Activated CD4-positive, alpha-beta T cell treated with anti-CD3 and anti-CD28 coated beads, Interleukin-2, amount 50 U/mL, for 16 hours (primary cell): ENCODE measurements at regions not wholly inside any gene's neighbourhood (a gene's known extent, or its start where the extent isn't known, plus 50 kb on each side); places are given as distances from the start of the nearest gene placed in this dataset.

ENCODE experiments used
- DNase-seq: peaks from one replicate; pipeline ENCODE4 v3.0.0-alpha.2; 2020

DNA sequence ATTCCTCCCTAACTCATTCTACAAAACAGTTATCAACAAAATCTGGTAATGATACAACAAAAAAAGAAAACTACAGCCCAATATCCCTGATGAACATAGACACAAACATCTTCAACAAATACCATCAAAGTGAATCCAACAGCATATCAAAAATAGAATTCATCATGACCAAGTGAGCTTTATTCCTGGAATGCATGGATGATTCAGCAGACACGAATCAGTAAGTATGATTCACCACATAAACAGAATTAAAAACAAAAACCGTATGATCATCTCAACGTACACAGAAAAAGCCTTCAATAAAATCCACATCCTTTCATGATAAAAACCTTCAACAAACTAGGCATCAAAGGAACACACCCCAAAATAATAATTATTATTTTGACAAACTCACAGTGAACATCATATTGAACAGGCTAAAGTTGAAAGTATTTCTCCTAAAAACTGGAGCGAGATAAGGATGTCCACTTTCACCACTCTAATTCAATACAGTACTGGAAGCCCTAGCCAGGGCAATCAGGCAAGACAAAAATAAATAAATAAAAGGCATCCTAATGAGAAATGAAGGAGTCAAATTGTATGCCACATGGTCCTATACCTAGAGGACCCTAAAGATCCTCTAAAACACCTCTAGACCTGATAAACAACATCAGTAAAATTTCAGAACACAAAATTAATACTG is 305.1 kb upstream of the RGMB start:
- DNase-seq: no peak

DNA sequence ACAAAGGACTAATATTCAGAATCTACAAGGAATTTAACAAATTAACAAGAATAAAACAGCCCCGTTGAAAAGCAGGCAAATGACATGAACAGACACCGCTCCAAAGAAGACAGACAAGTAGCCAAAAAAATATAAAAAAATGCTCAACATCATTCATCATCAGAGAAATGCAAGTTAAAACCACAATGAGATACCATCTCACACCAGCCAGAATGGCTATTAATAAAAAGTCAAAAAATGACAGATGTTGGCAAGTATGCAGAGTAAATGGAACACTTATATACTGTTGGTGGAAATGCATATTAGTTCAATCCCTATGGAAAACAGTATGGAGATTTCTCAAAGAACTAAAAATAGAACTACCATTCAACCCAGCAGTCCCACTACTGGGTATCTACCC is 302.7 kb upstream of the RGMB start:
- DNase-seq: no peak

DNA sequence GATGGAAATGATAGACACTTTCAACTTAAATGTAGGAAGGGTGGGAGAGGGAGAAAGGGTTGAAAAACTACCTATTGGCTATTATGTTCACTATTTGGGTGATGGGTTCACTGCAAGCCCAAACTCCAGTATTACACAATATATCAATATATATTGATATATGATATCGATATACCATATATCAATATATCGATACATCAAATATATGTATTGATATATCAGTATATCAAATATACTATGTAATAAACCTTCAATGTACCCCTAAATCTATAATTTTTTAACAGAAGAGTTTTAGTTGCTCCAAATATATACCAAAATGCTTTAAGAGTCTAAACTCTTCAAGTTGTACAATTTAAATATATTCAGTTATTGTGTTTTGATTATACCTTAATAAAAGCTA is 302.0 kb upstream of the RGMB start:
- DNase-seq: no peak

DNA sequence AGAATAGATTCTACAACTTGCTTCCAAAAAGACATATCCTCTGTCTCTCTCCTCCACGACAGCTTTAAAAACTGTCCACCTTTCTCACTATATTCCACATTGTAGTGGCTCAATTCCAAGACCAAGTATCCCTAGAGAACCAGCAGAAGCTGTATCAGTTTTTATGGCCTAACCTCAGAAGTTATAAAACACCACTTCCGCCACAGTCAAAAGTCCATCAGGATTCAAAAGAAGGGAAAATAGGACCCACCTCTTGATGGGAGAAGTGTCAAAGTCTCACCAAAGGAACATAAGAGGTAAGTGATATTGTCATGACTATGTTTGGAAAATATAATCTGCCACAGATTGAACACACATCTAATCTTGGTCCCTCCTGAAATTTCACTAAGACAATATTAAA is 299.2 kb upstream of the RGMB start:
- no peak for DNase-seq

DNA sequence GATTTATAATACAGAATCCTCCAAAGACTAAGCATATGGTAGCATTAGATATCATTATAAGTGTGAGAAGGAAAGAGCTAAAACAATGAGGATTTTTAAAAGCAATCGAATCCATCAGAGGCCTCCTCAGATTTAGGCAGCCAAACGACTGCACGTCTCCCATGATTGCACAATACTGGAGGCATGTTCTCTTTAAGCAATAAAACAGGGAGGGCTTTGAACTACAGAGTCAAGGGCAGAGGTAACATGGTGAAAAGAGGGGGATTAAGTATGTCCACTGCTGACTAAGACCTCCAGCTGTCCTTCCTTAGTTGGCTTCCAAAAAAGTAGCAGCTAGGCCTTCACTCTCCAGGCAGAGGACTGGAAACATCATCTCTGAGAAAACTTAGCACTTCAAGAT is 298.7 kb upstream of the RGMB start:
- DNase-seq: no peak

DNA sequence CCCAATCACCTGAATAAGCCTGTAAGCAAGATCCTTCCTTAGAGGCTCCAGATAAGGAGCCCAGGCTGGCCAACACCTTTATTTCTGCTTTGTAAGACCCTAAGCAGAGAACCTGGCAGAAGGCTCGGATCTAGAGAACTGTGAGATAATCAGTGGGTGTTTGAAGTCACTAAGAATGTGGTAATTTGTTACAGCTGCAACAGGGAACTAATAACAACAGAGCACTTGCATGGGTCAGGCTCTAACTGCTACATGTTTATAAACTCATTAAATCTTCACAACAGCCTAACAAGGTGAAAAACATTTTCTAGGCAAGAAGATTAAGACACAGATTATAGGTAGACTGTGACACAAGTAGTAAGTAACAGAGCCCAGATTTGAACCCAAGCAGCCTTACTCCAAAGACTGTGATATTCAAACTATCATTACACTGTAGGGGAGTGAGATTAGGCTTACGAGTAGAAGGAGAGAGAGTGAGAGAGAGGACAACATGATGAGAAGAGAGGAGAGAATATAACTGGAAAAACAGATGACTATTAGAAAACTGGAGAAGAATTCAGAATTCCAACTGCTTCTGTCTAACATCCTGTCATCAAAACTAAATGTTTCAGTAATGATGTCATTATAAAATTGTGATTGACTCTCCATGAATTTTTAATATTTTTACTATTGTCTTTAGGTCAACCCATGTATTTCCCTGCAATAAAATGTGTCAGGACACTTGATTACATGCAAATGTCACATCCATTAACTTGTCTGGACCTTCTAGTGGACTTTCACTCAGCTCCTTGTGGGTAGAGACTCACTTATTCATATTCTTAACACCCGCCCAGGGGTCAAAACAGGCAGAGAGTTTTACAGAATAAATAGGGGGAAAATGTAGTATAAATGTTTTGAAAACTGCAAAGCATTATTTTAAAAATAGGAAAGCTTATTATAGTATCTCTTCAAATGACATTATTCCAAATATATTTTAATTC is 290.9 kb upstream of the RGMB start:
- DNase-seq: no peak

DNA sequence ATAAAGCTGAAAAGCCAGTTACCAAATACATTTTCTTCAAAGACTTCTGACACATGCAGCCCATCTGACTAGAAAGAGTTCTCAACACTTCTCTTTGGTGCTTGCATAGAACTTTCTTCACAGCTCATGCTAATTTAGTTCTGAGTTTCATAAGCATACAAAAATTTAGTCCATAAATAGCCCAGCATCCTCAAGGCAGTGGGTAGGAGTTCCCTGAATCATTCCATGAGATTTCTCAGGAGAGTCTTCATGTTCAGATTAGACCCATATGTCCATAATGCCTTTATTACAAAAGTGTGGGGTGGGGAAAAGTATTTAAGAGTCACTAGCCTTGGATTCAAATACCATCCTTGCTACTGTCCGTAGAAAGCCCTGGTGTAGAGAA is 290.2 kb upstream of the RGMB start:
- DNase-seq: no peak

DNA sequence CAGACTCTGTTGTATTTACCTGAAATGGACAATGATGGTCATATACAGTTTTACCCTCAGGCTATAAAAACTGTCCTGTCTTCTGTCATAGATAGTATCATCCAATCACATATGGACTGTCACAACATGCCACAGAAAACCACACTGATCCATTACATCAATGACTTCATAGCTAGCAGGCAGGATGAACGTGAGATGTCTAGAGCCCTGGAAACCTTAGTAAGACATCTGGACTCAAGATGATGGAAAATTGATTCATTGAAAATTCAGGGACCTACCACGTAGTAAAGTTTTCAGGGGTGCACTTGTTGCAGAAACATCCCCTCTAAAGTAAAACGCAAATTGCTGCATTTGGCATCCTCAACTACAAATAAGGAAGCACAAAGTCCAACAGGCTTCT is 284.4 kb upstream of the RGMB start:
- DNase-seq: no peak

DNA sequence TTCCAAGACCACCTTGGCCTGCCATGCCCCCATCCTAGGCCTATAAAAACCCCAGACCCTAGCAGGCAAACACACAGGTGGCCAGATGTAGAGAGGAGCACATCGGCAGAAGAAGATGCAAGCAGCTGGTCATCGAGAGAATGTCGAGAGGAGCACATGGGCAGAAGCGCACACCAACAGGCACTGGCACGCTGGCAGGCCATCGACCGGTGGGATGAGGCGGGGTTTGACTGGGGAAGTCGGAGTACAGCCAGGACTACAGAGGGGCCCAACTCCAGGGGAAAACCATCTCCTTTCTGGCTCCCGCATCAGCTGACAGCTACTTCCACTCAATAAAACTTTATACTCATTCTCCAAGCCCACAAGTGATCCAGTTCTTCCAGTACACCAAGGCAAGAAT is 283.1 kb upstream of the RGMB start:
- DNase-seq: no peak

DNA sequence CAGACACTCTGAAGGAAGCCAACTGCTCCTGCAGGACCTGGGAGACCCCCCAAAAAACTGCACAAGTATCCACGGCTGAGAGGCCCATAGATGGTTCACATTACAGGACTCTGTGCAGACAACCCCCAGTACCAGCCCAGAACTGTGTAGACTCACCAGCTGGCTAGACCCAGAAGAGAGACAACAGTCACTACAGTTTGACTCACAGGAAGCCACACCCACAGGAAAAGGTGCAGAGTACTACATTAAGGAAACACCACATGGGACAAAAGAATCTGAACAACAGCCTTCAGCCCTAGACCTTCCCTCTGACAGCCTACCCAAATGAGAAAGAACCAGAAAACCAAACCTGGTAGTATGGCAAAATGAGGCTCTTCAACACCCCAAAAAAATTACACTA is 281.2 kb upstream of the RGMB start:
- no peak for DNase-seq

DNA sequence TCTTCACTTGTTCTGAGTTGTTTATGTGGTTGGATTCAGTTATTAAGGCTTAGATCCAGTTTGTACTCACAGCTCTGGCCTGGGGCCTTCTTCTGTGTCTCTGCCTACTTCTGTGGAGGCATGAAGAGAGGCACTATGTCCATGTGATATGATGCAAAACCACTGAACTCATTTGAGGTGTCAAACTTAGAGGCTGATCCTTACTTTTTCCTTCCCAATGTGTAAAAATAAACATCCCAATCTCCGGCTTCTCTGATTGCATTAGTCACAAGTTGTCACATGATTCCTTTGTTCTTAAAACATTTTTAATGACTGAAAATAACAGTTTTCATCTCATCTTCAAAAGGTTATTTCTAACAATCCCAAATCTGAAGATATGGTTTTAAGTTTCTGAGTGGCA is 276.0 kb upstream of the RGMB start:
- no peak for DNase-seq

DNA sequence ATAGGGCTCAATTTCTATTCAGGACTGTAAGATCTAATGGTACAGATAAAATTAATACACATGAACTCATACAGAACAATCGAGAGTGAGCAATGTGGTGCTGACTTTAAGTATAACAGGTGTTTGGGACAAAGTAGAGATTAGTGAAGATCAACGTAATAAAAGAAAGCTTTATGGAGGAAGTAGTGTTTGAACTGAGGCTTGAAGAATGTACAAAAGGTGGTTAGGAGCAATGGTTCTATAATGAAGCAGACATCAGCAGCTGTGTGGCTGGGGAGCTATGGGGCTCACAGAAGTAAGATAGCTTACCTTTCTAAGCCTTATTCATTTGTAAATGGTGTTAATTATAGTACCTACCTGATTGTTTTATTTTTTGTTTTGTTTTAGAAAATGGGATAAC is 275.4 kb upstream of the RGMB start:
- no peak for DNase-seq

DNA sequence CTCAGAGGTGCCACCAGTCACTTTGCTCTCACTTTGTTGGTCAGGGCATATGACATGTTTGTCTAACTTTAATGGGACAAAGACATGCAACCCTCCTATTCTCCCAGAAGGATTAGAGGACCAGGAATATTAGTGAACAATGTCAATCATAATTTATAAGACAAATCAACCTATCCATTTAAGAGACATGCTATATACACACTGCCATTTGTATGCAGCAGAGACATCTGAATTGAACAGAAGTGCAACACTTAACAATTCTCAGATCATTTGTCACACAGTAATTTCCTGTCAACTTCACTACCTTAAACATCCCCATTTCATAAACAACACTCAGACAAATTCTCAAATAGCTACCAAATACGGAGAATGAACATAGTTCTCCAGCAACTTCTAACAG is 273.6 kb upstream of the RGMB start:
- no peak for DNase-seq

DNA sequence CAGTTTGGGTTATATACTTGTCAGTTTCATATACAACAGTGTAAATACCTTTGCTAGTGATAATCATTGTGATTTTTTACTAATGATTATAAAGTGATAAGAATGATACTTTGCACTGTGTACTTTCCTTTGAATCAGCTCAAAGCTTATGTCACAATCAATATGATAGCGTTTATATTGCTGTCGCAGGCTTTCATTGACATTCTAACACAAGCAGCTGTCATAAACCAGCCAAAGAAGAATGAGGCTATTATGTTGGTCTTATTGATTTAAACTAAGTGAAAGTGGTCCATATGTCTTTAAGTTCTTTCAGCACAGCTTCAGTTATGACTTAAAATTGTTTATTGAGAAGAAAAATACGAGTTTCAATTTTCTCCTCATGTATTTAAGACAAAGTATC is 272.7 kb upstream of the RGMB start:
- no peak for DNase-seq

DNA sequence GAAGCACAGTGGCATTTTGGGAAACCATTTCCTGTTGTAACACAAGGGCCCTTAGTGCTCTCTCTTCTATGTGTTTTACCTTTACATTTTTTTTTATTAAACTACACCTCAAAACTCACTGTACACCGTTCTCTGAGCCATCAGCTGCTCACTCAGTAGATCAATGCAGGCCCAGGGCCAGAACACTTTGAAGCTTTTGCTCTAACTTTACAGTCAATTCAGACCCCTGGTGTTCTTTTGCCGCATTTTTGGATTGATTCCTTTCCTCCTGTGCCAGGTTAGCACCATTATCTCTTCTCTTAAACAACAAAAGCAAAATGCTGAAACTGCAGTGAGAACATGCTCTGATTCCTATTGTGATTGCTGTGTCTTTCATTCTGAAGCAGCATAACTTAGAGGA is 269.8 kb upstream of the RGMB start:
- DNase-seq: no peak

DNA sequence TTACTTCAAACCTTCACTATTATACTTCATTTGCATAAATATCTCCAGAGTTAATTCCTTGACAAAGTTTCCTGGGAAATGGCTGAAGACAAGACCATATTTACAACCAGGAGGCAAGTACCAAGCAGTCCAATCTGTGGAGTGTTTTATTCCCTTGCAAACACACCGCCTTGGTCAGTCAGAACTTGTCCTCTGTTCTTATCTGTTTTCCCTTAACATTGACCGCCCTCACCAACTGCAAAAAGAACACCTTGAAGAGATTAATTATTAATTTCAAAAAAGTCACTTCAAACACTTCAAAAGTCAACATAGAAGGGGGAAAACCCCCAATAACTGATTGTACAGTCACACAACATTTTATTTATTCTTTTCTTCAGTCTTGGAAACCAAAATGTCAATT is 269.0 kb upstream of the RGMB start:
- DNase-seq: no peak

DNA sequence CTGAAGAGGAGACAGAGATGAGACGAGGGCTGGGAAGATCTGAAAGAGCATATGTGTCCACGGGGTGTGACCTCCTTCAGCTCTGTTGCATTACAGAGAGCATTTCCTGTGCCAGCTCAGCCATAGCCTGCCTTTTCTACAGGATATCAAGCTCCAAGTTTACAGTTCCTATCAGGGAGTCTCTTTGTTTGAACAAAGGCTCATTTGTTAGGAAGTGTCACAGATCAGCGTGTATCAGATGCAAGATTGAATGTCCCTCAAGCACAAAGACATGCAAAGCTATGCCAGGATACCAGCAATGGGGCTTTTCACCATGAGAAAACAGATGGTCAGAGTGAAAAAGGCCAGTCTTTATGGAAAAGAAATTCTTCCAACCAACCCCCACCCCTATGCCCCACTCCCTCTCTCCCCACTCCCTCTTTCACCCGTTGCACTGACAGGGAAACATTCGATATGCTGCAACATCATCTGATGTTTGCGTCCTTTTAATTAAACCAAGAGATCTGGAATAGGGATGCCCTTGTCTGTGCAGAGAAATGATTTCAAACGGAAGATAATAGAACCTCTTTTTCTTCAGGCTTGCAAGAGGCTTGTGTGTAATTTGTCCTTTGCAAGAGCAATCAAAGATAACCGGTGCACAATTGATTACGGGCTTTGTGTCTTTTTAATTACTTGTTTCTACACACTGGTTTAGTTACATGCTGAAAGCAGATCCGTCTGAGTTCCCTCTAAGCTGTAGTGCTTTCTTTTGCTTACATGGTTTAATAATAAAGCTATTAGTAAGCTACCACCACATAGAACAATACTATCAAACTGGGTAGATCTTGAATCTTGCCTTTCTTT is 263.1 kb upstream of the RGMB start:
- no peak for DNase-seq

DNA sequence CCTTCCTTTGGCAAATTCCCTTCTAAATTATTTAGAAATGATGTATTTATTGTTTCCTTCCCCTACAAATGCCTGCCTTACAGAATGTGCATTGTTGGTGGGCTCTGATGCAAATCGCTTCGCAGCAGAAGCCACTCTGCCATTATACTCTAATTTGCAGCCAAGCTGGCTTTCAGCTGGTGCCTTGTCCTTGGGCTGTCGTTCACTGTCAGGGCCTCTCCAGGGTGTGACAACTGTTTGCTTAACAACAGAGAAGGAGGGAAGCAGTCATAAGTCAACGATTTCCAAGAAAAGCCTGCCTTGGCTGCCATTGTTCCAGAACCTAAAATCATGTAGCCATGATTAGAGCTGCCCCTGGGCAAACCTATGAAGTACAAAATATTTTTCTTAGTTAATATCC is 260.1 kb upstream of the RGMB start:
- DNase-seq: no peak

DNA sequence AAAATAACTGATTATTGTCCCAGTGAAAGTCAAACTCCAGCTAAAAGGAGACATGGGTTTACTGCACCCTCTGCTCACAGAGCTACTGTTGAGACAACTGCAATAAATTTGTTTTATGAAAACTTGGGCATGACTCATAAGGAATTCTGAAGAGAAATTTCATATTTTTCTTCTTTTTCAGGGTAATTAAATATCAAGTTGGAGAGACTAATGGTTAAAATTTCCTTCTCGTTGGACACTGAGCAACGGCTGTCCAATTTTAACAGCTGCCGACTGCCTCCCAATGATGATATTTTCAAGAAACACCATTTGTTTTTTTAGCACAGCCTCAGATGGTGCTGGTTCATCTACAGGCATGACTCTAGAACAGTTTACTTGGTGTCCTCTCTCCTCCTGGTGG is 259.2 kb upstream of the RGMB start:
- DNase-seq: no peak

DNA sequence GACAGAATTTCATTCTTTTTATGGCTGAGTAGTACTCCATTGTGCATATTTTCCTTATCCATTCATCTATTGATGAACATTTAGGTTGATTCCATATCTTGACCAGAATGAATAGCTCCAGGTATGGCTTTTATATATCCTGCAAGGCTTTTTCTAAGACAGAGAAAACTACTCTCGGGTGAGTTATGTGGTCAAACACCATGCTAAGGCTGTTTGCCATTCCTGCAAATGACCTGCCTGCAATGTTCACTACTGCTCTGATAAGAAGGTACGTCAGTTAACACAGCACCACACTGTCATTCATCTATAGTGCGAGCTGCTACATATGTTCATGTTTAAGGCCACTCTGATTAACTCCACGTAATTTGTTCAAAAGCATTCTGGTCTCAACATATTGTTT is 256.8 kb upstream of the RGMB start:
- DNase-seq: no peak

DNA sequence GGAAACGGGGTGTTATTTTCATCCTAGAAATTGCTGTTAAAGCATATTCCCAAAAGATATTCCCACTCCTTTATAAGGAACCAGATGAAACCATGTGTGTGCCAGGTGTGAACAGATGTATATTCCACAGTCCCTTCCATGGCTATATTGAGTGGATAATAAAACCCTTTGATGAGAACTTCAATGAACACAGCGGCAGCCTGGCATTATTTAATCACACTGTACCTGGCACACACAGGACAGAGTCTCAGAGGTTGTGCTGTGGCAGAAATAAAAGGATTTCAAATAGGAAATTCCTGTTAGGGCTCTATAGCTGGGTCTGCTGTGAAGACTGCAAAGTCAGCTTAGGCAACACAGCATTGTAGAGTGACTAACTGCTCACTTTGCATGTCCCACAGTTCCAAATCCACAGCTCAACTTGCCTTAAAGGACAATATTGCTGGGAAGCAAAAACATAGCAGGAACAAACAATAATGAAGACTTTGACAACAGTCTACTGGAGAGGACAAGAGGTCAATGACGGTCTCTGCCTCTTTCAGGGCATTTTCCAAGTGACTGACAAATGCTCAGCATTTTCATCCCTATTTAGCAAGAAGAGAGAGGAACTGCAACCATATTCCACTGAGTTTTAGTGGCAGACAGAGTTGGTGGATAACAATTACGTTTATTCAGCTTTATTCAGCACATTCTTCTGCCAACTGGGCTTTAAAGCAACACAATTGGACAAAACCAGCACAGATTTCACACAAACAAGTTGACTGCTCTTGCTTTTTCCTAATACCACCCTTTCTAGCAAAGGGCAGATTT is 255.7 kb upstream of the RGMB start:
- DNase-seq: no peak

DNA sequence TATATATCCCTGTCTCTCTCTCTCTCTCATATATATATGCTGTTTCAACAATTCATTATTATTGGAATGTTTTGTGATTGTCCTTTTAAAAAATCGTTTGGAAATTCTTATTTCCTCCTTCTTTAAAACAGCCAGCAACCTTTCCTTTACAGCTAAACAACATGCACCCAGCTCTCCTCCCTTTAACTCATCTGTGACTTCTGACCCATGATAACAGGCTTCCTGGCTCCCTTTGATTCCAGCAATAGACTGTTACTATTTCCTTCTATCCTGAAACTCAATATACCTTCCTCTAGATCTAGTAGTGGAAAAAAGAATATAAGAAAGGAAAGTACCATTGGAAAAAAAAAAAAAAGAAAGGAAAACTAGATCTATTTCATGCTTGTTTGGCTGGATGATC is 254.7 kb upstream of the RGMB start:
- no peak for DNase-seq

DNA sequence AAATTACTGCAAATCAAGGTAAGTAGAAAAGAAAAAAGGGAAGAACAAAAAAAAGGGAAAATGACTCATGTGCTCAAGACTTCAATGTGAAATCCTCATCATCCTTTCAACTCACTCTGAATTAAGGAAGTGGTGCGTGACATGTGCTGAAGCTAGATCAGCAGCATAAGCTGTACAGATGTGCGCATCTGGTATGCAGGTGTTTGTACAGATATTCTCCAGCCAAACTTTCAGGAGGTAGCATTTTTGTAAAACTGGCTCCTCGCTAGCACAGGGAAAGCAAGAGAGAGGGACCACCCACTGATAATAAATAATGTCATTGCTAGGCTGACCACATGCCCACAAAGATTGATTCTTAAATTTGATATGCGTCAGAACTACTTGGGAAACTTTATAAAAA is 253.9 kb upstream of the RGMB start:
- no peak for DNase-seq
